A673 (cell line): ENCODE measurements at regions not wholly inside any gene's neighbourhood (a gene's known extent, or its start where the extent isn't known, plus 50 kb on each side); places are given as distances from the start of the nearest gene placed in this dataset.

Experiments used
- BruUV-seq: library from RNA; stranded (reverse); fragments of 400-500 nt; replicated peaks from 2 replicates; lab custom pipeline; 2021; lab: Mats Ljungman, UMichigan
- CTCF ChIA-PET: fragments of 300-600 bp; sonication (Branson Sonifier 250); formaldehyde crosslinking; loops from one replicate; lab custom pipeline; 2022; ENCODE audit warnings: antibody characterized with exemption; lab: Charles Lee
- POLR2A ChIA-PET: fragments of 300-600 bp; sonication (Branson Sonifier 250); formaldehyde crosslinking; loops from one replicate; lab custom pipeline; 2022; ENCODE audit warnings: antibody characterized with exemption; ENCODE audit not compliant: low non-redundant PET; lab: Charles Lee
- DNase-seq: peaks from one replicate; pipeline ENCODE4 v3.0.0-alpha.2; 2015; ENCODE audit warnings: low spot score
- H3K27ac ChIP-seq: fragments of 200-600 bp; sonication (generic); 2 replicates; pipeline ENCODE4 v1.5.1; 2016; ENCODE audit warnings: mixed run types, low read depth, mild to moderate bottlenecking, mixed read lengths, antibody characterized with exemption, low read length; ENCODE audit not compliant: poor library complexity, severe bottlenecking
- H3K27me3 ChIP-seq: fragments of 200-600 bp; sonication (generic); replicated peaks from 2 replicates; pipeline ENCODE4 v1.6.1; 2017; ENCODE audit warnings: mixed run types, low read depth, mild to moderate bottlenecking, mixed read lengths, antibody characterized with exemption, low read length; ENCODE audit not compliant: insufficient read depth, poor library complexity
- H3K36me3 ChIP-seq: fragments of 200-600 bp; sonication (generic); 2 replicates; pipeline ENCODE4 v1.6.1; 2016; ENCODE audit warnings: mixed run types, mild to moderate bottlenecking, mixed read lengths, antibody characterized with exemption, low read length; ENCODE audit not compliant: insufficient read depth, poor library complexity, severe bottlenecking
- H3K4me1 ChIP-seq: fragments of 200-600 bp; sonication (generic); 2 replicates; pipeline ENCODE4 v1.6.1; 2017; ENCODE audit warnings: mixed run types, mild to moderate bottlenecking, mixed read lengths, antibody characterized with exemption, low read length; ENCODE audit not compliant: insufficient read depth, poor library complexity, severe bottlenecking
- H3K4me3 ChIP-seq: fragments of 200-600 bp; sonication (generic); 2 replicates; pipeline ENCODE4 v1.5.1; 2016; ENCODE audit warnings: low read depth, mixed run types, mild to moderate bottlenecking, mixed read lengths, low read length; ENCODE audit not compliant: poor library complexity, severe bottlenecking
- H3K9me3 ChIP-seq: fragments of 200-600 bp; sonication (generic); 2 replicates; pipeline ENCODE4 v1.6.1; 2016; ENCODE audit warnings: mixed run types, low read depth, mild to moderate bottlenecking, mixed read lengths, antibody characterized with exemption, low read length; ENCODE audit not compliant: poor library complexity, severe bottlenecking
- EZH2 ChIP-seq: fragments of 200-600 bp; sonication (generic); IDR thresholded peaks from 2 replicates; pipeline ENCODE4 v1.6.1; 2017; ENCODE audit warnings: borderline replicate concordance, low read depth, mild to moderate bottlenecking, mixed read lengths, antibody characterized with exemption, low read length; ENCODE audit not compliant: poor library complexity, severe bottlenecking
- intact Hi-C: fragments of 100-400 bp; cut with micrococcal nuclease; formaldehyde crosslinking; loops from one replicate; pipeline ENCODE4 v1.10.0; 2022; ENCODE audit not compliant: unreplicated experiment
- TF ChIP-seq, protein P1 (sequence below): fragments of 300-800, 200-600 bp; sonication (generic); conservative IDR thresholded peaks from 2 replicates; pipeline ENCODE4 v1.5.1; 2017; ENCODE audit warnings: low read depth, mild to moderate bottlenecking, antibody characterized with exemption, low read length, moderate library complexity, mixed read lengths

DNA sequence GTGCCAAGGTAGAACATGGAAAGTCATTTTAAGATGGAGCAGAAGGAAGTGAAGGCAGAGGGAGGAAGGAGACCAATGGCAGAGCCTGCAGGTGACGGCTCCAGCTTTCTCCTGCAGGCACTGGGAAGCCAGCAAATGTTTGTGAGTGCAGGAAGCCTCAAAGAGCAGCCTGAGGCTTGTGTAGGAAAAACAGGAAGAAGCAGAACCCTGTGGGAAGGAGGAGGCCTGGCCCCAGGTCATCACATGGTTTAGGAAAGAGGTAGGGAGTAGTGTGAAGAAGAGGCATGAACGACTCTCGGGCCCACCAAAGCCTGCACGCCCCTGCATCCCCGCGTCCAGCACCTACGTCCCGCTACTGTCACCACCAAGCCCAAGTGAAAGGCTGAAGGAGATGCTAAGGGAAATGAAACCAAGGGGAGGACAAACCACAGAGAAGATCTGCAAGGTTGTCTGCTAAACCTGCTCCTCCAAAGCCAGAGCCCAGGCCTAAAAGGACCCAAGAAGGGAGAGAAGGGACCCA, 151.5 kb downstream of the CHST1 start:
- Histone ChIP-seq H3K9me3 (no peaks in the 10 kb centered on the region), H3K27ac (no peak overlapping the region), H3K4me3 (no peak overlapping the region), H3K4me1 (no peaks in the 10 kb centered on the region), H3K27me3 (no peaks in the 10 kb centered on the region), H3K36me3 (no peaks in the 10 kb centered on the region)
- DNase-seq: no peak
- POLR2A ChIA-PET: no interaction called here
- intact Hi-C loops: loop anchor here (10.0 kb wide), 1 partner anchor 831 kb away; the partner anchor contains the start of gene DGKZ
- no TSS peak for BruUV-seq
- TF ChIP-seq, protein P1, sequence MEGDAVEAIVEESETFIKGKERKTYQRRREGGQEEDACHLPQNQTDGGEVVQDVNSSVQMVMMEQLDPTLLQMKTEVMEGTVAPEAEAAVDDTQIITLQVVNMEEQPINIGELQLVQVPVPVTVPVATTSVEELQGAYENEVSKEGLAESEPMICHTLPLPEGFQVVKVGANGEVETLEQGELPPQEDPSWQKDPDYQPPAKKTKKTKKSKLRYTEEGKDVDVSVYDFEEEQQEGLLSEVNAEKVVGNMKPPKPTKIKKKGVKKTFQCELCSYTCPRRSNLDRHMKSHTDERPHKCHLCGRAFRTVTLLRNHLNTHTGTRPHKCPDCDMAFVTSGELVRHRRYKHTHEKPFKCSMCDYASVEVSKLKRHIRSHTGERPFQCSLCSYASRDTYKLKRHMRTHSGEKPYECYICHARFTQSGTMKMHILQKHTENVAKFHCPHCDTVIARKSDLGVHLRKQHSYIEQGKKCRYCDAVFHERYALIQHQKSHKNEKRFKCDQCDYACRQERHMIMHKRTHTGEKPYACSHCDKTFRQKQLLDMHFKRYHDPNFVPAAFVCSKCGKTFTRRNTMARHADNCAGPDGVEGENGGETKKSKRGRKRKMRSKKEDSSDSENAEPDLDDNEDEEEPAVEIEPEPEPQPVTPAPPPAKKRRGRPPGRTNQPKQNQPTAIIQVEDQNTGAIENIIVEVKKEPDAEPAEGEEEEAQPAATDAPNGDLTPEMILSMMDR: no peak
- TF ChIP-seq EZH2: no peak
- CTCF ChIA-PET: no interaction called here

DNA sequence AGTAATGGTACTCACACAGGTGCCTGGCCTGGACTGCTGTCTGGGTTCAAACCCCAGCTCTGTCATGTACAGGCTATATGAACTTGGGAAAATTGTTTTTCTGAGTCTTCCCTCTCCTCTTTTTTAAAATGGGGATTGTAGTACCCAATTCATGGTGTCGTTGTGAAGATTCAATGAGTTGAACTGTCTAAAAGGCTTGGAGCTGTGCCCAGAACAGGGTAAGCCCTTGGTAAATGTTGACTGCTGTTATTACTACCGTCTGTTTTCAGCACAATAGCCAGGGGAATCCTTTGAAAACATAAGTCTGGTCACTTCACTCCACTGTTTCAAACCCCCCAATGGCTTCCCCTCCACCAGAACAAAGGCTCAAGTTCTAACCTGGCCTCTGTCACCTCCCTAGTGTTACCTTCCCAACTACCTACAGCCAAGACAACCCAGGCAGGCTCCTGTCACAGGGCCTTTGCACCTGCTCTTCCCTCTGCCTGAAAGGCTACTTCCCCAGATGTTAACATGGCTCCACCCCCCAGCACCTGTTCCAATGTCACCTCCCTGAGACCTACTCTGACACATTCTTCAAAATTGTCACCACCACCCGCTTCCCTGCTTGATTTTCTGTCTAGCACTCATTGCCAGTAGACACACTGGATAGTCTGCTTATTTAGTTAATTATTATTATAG, 152.8 kb downstream of the CHST1 start:
- no TSS peak for BruUV-seq
- intact Hi-C loops: loop anchor here (10.0 kb wide), 1 partner anchor 832 kb away; the partner anchor contains the start of gene DGKZ
- no peaks in the 10 kb centered on the region for H3K4me1 ChIP-seq
- no peak overlapping the region for H3K4me3 ChIP-seq
- no peaks in the 10 kb centered on the region for H3K9me3 ChIP-seq
- no peaks in the 10 kb centered on the region for H3K36me3 ChIP-seq
- H3K27me3 ChIP-seq: no peaks in the 10 kb centered on the region
- no peak for DNase-seq
- ChIA-PET CTCF (no interaction called here), POLR2A (no interaction called here)
- no peak overlapping the region for H3K27ac ChIP-seq
- TF ChIP-seq, protein P1: no peak
- TF ChIP-seq EZH2: no peak

DNA sequence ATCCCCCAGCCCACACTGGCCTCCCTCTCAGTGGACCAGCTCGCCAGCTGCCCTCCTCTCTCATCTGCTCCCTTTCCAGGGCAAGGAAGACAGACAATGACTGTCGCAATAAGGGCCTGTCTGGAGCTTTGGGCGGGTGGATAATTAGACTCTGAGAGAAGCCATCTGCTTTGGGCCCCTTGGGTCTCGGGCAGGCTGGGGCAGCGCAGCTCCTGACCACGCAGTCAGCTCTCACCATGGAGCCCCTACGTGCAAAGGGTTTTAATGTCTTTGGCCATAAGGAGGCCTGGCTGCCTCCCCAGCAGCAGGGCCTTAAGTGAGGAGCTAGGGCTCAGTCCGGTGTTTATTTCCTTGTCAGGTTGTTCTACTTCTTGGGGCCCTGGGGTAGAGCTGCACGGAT, 153.9 kb downstream of the CHST1 start:
- intact Hi-C loops: loop anchor here (10.0 kb wide), 1 partner anchor 833 kb away; the partner anchor contains the start of gene DGKZ
- no peak for TF ChIP-seq EZH2
- TF ChIP-seq, protein P1: no peak
- POLR2A ChIA-PET: interaction anchor here (0.6 kb wide), 1 partner anchor 458 kb away, joined by 3 read pairs; no protein-coding TSS in a partner anchor
- H3K4me3 ChIP-seq: no peak overlapping the region
- no peak for DNase-seq
- H3K4me1 ChIP-seq: no peaks in the 10 kb centered on the region
- no TSS peak for BruUV-seq
- no peaks in the 10 kb centered on the region for H3K36me3 ChIP-seq
- H3K27me3 ChIP-seq: no peaks in the 10 kb centered on the region
- CTCF ChIA-PET: no interaction called here
- H3K9me3 ChIP-seq: no peaks in the 10 kb centered on the region
- no peak overlapping the region for H3K27ac ChIP-seq
